ENCODE measurements at regions not wholly inside any gene's neighbourhood (a gene's known extent, or its start where the extent isn't known, plus 50 kb on each side); places are given as distances from the start of the nearest gene placed in this dataset.

DNA sequence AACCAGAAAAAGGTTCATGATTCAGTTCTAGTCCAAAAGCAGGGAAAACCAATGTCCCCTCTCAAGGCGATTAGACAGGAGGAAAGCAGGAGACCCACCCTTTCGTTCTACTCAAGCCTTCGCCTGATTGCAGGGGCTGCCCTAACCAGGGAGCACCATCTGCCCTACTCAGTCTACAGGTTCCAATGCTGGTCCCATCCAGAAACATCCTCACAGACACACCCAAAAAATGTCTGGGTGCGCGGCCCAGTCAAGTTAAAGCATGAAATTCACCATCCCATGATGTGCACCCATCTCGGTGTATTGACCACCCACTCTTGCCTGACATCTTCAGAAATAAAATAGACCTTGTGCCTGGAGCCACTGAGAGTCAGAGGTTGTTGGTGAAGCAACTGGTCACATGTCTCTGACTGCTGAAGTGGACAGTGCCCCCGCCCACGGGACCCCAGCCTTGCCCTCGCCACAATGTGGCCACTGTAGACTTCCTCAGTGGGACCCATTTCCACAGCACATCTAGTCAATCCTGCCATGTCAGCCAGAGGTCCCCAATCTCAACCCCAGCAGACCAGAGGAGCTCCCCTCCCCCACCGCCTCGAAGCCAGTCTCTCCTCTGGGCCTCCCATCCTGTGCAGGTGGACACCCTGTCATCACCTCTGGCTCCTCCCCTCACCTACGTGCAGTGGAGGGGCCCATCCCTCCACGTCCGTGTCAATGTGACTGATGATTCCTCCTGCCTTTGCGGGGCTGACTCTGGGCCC is 116.3 kb upstream of the PPP2R2D start:
- no peaks in the 10 kb centered on the region for H3K4me1 ChIP-seq (ENCODE audit: control insufficient read depth in 2 of 2, insufficient read depth in 2 of 2, low read length in 2 of 2)
- ChIA-PET POLR2A (no interaction called here), CTCF (no interaction called here)
- no peak overlapping the region for H3K27ac ChIP-seq (ENCODE audit: low read depth, low read length)
- DNase-seq (no peak), ATAC-seq (no peak)
- Mint-ChIP-seq H3K9me3 (peaks cover 0 to 15% (median 7%) of the 10 kb centered on the region in 11 donors), H3K27me3 (peaks cover 0 to 39% (median 13%) of the 10 kb centered on the region in 5 donors), H3K4me3 (no peak overlapping the region), H3K4me1 (peaks cover 0 to 2% (median 0%) of the 10 kb centered on the region in 7 donors), H3K36me3 (peaks cover 0 to 6% (median 0%) of the 10 kb centered on the region in 5 donors), H3K27ac (no peak overlapping the region)
- no peaks in the 10 kb centered on the region for H3K36me3 ChIP-seq (ENCODE audit: control insufficient read depth in 2 of 3, insufficient read depth in 3 of 3, low read length in 3 of 3)
- intact Hi-C loops (cut with micrococcal nuclease) = loop anchor here (5.0 to 10.0 kb wide), 3 partner anchors 332 to 1592 kb away; no protein-coding TSS in a partner anchor
- H3K4me3 ChIP-seq (ENCODE audit: low read length) = no peak overlapping the region
- H3K9me3 ChIP-seq (ENCODE audit: control insufficient read depth in 2 of 3, low read length in 3 of 3) = no peaks in the 10 kb centered on the region
- no peaks in the 10 kb centered on the region for H3K27me3 ChIP-seq (ENCODE audit: control insufficient read depth in 2 of 2, insufficient read depth in 2 of 2, low read length in 2 of 2)

DNA sequence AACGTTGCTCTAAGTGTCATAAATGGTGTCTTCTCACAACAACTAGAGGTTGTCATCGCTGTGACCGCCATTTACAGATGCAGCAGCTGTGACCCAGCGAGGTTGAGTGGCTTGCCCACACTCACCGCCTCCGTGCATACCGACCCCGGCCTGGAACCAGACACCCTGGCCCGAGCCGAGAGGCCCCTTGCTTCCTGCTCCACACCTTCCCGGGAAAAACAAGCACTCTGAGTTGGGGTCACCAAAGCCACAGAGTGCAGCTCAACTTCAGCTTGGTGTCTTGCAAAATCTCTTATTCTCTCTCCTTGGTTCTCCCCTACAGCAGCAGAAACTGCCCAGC is 115.7 kb upstream of the PPP2R2D start:
- Mint-ChIP-seq H3K27ac (no peak overlapping the region), H3K4me1 (peaks cover 0 to 2% (median 0%) of the 10 kb centered on the region in 7 donors), H3K27me3 (peaks cover 0 to 34% (median 13%) of the 10 kb centered on the region in 5 donors), H3K36me3 (peaks cover 0 to 6% (median 0%) of the 10 kb centered on the region in 5 donors), H3K4me3 (no peak overlapping the region), H3K9me3 (peaks cover 0 to 15% (median 7%) of the 10 kb centered on the region in 11 donors)
- CTCF ChIA-PET = no interaction called here
- POLR2A ChIA-PET = no interaction called here
- intact Hi-C loops (cut with micrococcal nuclease) = loop anchor here (5.0 to 10.0 kb wide), 3 partner anchors 333 to 1593 kb away; no protein-coding TSS in a partner anchor
- DNase-seq = no peak
- no peak for ATAC-seq
- H3K27me3 ChIP-seq (ENCODE audit: control insufficient read depth in 2 of 2, insufficient read depth in 2 of 2, low read length in 2 of 2) = no peaks in the 10 kb centered on the region
- no peaks in the 10 kb centered on the region for H3K9me3 ChIP-seq (ENCODE audit: control insufficient read depth in 2 of 3, low read length in 3 of 3)
- no peak overlapping the region for H3K4me3 ChIP-seq (ENCODE audit: low read length)
- no peaks in the 10 kb centered on the region for H3K36me3 ChIP-seq (ENCODE audit: control insufficient read depth in 2 of 3, insufficient read depth in 3 of 3, low read length in 3 of 3)
- H3K4me1 ChIP-seq (ENCODE audit: control insufficient read depth in 2 of 2, insufficient read depth in 2 of 2, low read length in 2 of 2) = no peaks in the 10 kb centered on the region
- no peak overlapping the region for H3K27ac ChIP-seq (ENCODE audit: low read depth, low read length)

DNA sequence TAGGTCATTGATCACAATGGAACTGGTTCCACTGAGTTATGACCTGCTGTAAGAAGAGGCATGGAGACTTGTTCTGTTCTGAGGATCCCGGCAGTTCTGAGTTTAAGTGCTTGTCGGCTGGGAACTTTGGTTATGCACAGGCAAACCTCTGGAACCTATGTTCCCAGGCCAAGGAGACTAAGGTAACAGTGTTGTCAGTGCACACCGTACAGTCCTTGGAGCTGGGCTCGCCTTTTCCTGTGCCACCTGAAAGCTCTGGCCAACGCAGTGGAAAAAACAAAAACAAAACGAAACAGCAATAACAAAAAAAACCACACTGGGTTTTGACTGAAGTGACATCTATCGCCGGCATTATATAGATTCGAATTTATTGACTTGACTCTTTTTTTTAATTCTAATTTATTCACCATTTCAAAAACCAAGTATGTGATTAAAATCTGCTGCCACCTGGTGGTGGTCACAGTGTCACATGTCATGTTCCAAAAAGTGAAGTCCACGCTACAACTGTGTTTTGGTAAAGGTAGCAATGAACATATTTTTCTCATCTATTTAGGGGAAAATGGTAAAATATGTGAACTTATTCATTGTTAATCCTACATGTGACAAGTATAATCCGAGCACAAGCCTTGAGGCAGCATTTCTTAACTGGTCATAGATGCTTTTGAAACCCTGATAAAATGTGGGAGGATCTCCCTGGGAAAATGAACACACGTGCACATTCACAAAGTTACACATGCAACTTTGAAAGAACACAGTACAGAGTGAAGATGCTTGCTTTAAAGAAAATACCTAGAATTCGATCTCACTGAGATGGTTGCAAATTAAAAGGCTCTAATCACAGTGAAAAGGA is 113.8 kb upstream of the PPP2R2D start:
- no peak overlapping the region for H3K27ac ChIP-seq (ENCODE audit: low read depth, low read length)
- POLR2A ChIA-PET = no interaction called here
- no peak overlapping the region for H3K4me3 Mint-ChIP-seq
- H3K27me3 ChIP-seq (ENCODE audit: control insufficient read depth in 2 of 2, insufficient read depth in 2 of 2, low read length in 2 of 2) = no peaks in the 10 kb centered on the region
- intact Hi-C loops (cut with micrococcal nuclease) = loop anchor here (5.0 to 10.0 kb wide), 3 partner anchors 335 to 1595 kb away; no protein-coding TSS in a partner anchor
- DNase-seq (peak in 5 of 9 donors; percentile 13 to 25 (median 17)), ATAC-seq (no peak)
- H3K36me3 Mint-ChIP-seq = no peaks in the 10 kb centered on the region
- peak overlapping the region in 1 of 9 donors; percentile 25 for H3K27ac Mint-ChIP-seq
- no peaks in the 10 kb centered on the region for H3K36me3 ChIP-seq (ENCODE audit: control insufficient read depth in 2 of 3, insufficient read depth in 3 of 3, low read length in 3 of 3)
- H3K9me3 ChIP-seq (ENCODE audit: control insufficient read depth in 2 of 3, low read length in 3 of 3) = no peaks in the 10 kb centered on the region
- H3K4me3 ChIP-seq (ENCODE audit: low read length) = no peak overlapping the region
- H3K4me1 ChIP-seq (ENCODE audit: control insufficient read depth in 2 of 2, insufficient read depth in 2 of 2, low read length in 2 of 2) = no peaks in the 10 kb centered on the region
- no peaks in the 10 kb centered on the region for H3K4me1 Mint-ChIP-seq
- H3K9me3 Mint-ChIP-seq = peaks cover 0 to 13% (median 4%) of the 10 kb centered on the region in 11 donors
- peaks cover 0 to 25% (median 13%) of the 10 kb centered on the region in 5 donors for H3K27me3 Mint-ChIP-seq
- CTCF ChIA-PET = no interaction called here

DNA sequence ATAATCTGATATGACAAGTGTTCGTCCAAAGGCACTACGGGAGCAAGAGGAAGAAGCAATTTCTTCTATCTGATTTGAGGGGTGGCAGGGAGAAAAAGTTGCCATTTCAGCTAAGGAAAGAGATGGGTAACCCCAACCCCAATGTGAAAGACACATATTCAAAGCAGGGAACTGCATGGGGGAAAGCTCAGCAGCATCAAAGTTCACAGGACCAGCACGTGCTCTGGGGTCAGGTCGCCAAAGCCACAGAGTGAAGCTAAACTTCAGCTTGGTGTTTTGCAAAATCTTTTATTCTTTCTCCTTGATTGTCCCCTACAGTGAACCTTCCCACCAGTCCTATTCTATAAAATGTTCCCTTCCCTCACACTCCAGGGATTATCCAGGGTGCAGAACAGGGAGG is 112.8 kb upstream of the PPP2R2D start:
- intact Hi-C loops (cut with micrococcal nuclease) = loop anchor here (5.0 to 10.0 kb wide), 3 partner anchors 336 to 1596 kb away; no protein-coding TSS in a partner anchor

DNA sequence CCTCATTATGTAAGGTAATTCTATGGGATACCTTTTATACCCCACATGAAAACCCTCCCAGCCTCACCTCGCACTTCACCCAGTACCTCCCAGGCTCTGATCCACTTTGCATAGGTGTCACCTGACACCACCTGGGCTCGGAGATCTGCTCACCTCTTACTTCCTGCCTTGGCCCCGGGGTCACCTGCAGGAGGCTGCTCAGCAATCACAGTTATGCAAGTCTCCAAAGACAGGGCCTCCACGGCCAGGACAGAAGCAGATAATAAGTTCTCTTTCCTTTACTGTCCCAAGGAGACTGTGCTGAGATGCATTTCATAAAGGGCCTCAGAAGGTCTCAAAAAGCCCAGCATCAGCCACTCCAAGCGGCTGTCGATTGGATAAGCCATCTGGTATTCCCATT is 112.4 kb upstream of the PPP2R2D start:
- POLR2A ChIA-PET = no interaction called here
- H3K27ac Mint-ChIP-seq = peak overlapping the region in 1 of 9 donors; percentile 32

More for the DNA sequence above, 112.8 kb upstream of the PPP2R2D start:
- Mint-ChIP-seq H3K4me1 (no peaks in the 10 kb centered on the region), H3K27me3 (peaks cover 0 to 25% (median 15%) of the 10 kb centered on the region in 5 donors), H3K9me3 (peaks cover 0 to 6% (median 2%) of the 10 kb centered on the region in 11 donors), H3K36me3 (no peaks in the 10 kb centered on the region), H3K4me3 (no peak overlapping the region), H3K27ac (no peak overlapping the region)
- CTCF ChIA-PET = no interaction called here
- Histone ChIP-seq H3K36me3 (ENCODE audit: control insufficient read depth in 2 of 3, insufficient read depth in 3 of 3, low read length in 3 of 3) (no peaks in the 10 kb centered on the region), H3K9me3 (ENCODE audit: control insufficient read depth in 2 of 3, low read length in 3 of 3) (no peaks in the 10 kb centered on the region), H3K4me1 (ENCODE audit: control insufficient read depth in 2 of 2, insufficient read depth in 2 of 2, low read length in 2 of 2) (no peaks in the 10 kb centered on the region), H3K27ac (ENCODE audit: low read depth, low read length) (no peak overlapping the region), H3K4me3 (ENCODE audit: low read length) (no peak overlapping the region), H3K27me3 (ENCODE audit: control insufficient read depth in 2 of 2, insufficient read depth in 2 of 2, low read length in 2 of 2) (no peaks in the 10 kb centered on the region)
- ATAC-seq (no peak), DNase-seq (no peak)
- POLR2A ChIA-PET = no interaction called here

DNA sequence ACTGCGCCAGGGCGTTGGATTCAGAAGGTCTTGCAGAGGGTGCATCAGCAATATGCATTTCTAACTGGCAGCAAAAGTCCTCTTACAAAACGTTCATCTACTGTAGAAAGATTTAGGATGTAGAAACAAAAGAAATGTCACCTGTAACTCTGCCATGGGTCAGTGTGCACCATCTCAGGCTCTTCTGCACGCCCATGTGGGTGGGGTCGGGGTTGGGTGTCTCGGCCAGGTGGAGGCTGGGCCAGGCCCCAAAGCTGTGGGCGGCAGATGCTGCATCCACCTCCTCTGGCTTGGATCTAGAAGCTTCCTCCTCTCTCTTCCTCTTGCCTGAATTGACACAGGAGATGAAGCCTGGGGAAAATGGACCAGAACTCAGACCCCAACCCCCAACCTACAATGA is 111.3 kb upstream of the PPP2R2D start:
- intact Hi-C loops (cut with micrococcal nuclease) = loop anchor here (5.0 to 10.0 kb wide), 3 partner anchors 337 to 1597 kb away; no protein-coding TSS in a partner anchor

More for the DNA sequence above, 112.4 kb upstream of the PPP2R2D start:
- DNase-seq = no peak
- no peaks in the 10 kb centered on the region for H3K9me3 ChIP-seq (ENCODE audit: control insufficient read depth in 2 of 3, low read length in 3 of 3)
- CTCF ChIA-PET = no interaction called here
- Mint-ChIP-seq H3K27me3 (peaks cover 0 to 21% (median 15%) of the 10 kb centered on the region in 5 donors), H3K36me3 (no peaks in the 10 kb centered on the region), H3K9me3 (peaks cover 0 to 6% (median 0%) of the 10 kb centered on the region in 11 donors), H3K4me3 (no peak overlapping the region), H3K4me1 (no peaks in the 10 kb centered on the region)
- no peak for ATAC-seq
- no peak overlapping the region for H3K4me3 ChIP-seq (ENCODE audit: low read length)
- no peak overlapping the region for H3K27ac ChIP-seq (ENCODE audit: low read depth, low read length)
- no peaks in the 10 kb centered on the region for H3K27me3 ChIP-seq (ENCODE audit: control insufficient read depth in 2 of 2, insufficient read depth in 2 of 2, low read length in 2 of 2)
- H3K36me3 ChIP-seq (ENCODE audit: control insufficient read depth in 2 of 3, insufficient read depth in 3 of 3, low read length in 3 of 3) = no peaks in the 10 kb centered on the region
- intact Hi-C loops (cut with micrococcal nuclease) = loop anchor here (5.0 to 10.0 kb wide), 3 partner anchors 336 to 1596 kb away; no protein-coding TSS in a partner anchor
- no peaks in the 10 kb centered on the region for H3K4me1 ChIP-seq (ENCODE audit: control insufficient read depth in 2 of 2, insufficient read depth in 2 of 2, low read length in 2 of 2)

More for the DNA sequence above, 111.3 kb upstream of the PPP2R2D start:
- H3K4me3 ChIP-seq (ENCODE audit: low read length) = no peak overlapping the region
- no peaks in the 10 kb centered on the region for H3K27me3 ChIP-seq (ENCODE audit: control insufficient read depth in 2 of 2, insufficient read depth in 2 of 2, low read length in 2 of 2)
- Mint-ChIP-seq H3K36me3 (no peaks in the 10 kb centered on the region), H3K27ac (no peak overlapping the region), H3K4me1 (no peaks in the 10 kb centered on the region), H3K27me3 (peaks cover 0 to 21% (median 15%) of the 10 kb centered on the region in 5 donors), H3K9me3 (peaks cover 0 to 6% (median 0%) of the 10 kb centered on the region in 11 donors), H3K4me3 (no peak overlapping the region)
- CTCF ChIA-PET = no interaction called here
- POLR2A ChIA-PET = no interaction called here
- no peaks in the 10 kb centered on the region for H3K4me1 ChIP-seq (ENCODE audit: control insufficient read depth in 2 of 2, insufficient read depth in 2 of 2, low read length in 2 of 2)
- H3K36me3 ChIP-seq (ENCODE audit: control insufficient read depth in 2 of 3, insufficient read depth in 3 of 3, low read length in 3 of 3) = no peaks in the 10 kb centered on the region
- no peaks in the 10 kb centered on the region for H3K9me3 ChIP-seq (ENCODE audit: control insufficient read depth in 2 of 3, low read length in 3 of 3)
- no peak overlapping the region for H3K27ac ChIP-seq (ENCODE audit: low read depth, low read length)
- ATAC-seq (no peak), DNase-seq (no peak)
